Endothelial cell of umbilical vein (primary cell): ENCODE measurements at regions not wholly inside any gene's neighbourhood (a gene's known extent, or its start where the extent isn't known, plus 50 kb on each side); places are given as distances from the start of the nearest gene placed in this dataset.

Experiments
- BruUV-seq: library from RNA; stranded (reverse); fragments of 400-500 nt; replicated peaks from 2 replicates; lab custom pipeline; 2021; lab: Mats Ljungman, UMichigan
- CTCF ChIA-PET: fragments of 300-600, 350-600 bp; sonication (Branson Sonifier 250); formaldehyde crosslinking; loops from one replicate; lab custom pipeline; 2021; ENCODE audit warnings: antibody characterized with exemption, inconsistent platforms; lab: Charles Lee
- POLR2A ChIA-PET: fragments of 300-600, 350-600 bp; sonication (Branson Sonifier 250); formaldehyde crosslinking; loops from one replicate; lab custom pipeline; 2021; ENCODE audit warnings: antibody characterized with exemption, inconsistent platforms; lab: Charles Lee
- DNase-seq: peaks from one replicate; pipeline ENCODE4 v3.0.0-alpha.2; 2011; ENCODE audit warnings: low read depth, low spot score
- FAIRE-seq: peaks from 2 replicates; lab custom pipeline; 2011; peaks lifted over from hg19 to GRCh38; lab: Jason Lieb, UNC
- H2AFZ ChIP-seq: 2 replicates; pipeline ENCODE4 v1.6.0; 2012; ENCODE audit warnings: low read depth, low read length, control low read depth, inconsistent platforms
- H3K27ac ChIP-seq: 2 replicates; pipeline ENCODE4 v1.5.1; 2011; ENCODE audit warnings: low read depth, mild to moderate bottlenecking, control low read depth, low read length, moderate library complexity; ENCODE audit not compliant: insufficient read depth
- H3K27me3 ChIP-seq, 2 experiments: 2 replicates each; pipeline versions ENCODE4 v1.6.0 to v1.6.1; 2011; ENCODE audit warnings: low read length in 2 of 2, mixed read lengths in 1 of 2; ENCODE audit not compliant: control insufficient read depth in 2 of 2, insufficient read depth in 2 of 2
- H3K36me3 ChIP-seq, 2 experiments: 2 replicates in 1 of 2; 3 replicates in 1 of 2; pipeline ENCODE4 v1.5.1; 2011; ENCODE audit warnings: low read length in 2 of 2, mild to moderate bottlenecking in 1 of 2, moderate library complexity in 1 of 2; ENCODE audit not compliant: control insufficient read depth in 2 of 2, insufficient read depth in 2 of 2; ENCODE audit errors: extremely low read depth in 1 of 2
- H3K4me1 ChIP-seq: 3 replicates; pipeline ENCODE4 v1.5.1; 2011; ENCODE audit warnings: mild to moderate bottlenecking, low read length; ENCODE audit not compliant: control insufficient read depth, insufficient read depth; ENCODE audit errors: extremely low read depth
- H3K4me2 ChIP-seq: 2 replicates; pipeline ENCODE4 v1.6.1; 2011; ENCODE audit warnings: low read length, control low read depth, mixed read lengths; ENCODE audit not compliant: insufficient read depth
- H3K4me3 ChIP-seq, 3 experiments: fragments of 200-600 bp in 1 of 3; sonication (generic), shearing (Covaris generic) in 1 of 3; replicated peaks in 1 of 3; 2 replicates each; pipeline ENCODE4 v1.5.1; 2011 to 2016; ENCODE audit warnings: control low read depth in 3 of 3, low read length in 3 of 3, mild to moderate bottlenecking in 2 of 3, inconsistent platforms in 1 of 3, low read depth in 1 of 3, moderate library complexity in 1 of 3; ENCODE audit not compliant: insufficient read depth in 1 of 3
- H3K79me2 ChIP-seq: 2 replicates; pipeline ENCODE4 v1.6.0; 2012; ENCODE audit warnings: low read length, inconsistent platforms; ENCODE audit not compliant: control insufficient read depth, insufficient read depth
- H3K9ac ChIP-seq: replicated peaks from 2 replicates; pipeline ENCODE3; 2011; ENCODE audit warnings: low read length, control low read depth; ENCODE audit not compliant: insufficient read depth; ENCODE audit errors: extremely low read depth
- H3K9me1 ChIP-seq: replicated peaks from 3 replicates; pipeline ENCODE4 v1.6.0; 2011; ENCODE audit warnings: mild to moderate bottlenecking, low read length; ENCODE audit not compliant: control insufficient read depth, insufficient read depth; ENCODE audit errors: extremely low read depth
- H3K9me3 ChIP-seq: replicated peaks from 2 replicates; pipeline ENCODE4 v1.5.1; 2012; ENCODE audit warnings: low read length, inconsistent platforms; ENCODE audit not compliant: control insufficient read depth, insufficient read depth
- H4K20me1 ChIP-seq: replicated peaks from 2 replicates; pipeline ENCODE3; 2011; ENCODE audit warnings: mild to moderate bottlenecking, low read length; ENCODE audit not compliant: control insufficient read depth, insufficient read depth; ENCODE audit errors: extremely low read depth
- CTCF ChIP-seq, 2 donors: IDR thresholded peaks; 1 replicate in 1 of 2; 2 replicates in 1 of 2; pipeline ENCODE4 v1.5.1; 2011; ENCODE audit warnings: low read length in 2 of 2, mild to moderate bottlenecking in 2 of 2, moderate library complexity in 2 of 2, control low read depth in 1 of 2, inconsistent platforms in 1 of 2, low read depth in 1 of 2; ENCODE audit not compliant: insufficient read depth in 1 of 2; ENCODE audit errors: extremely low read depth in 1 of 2
- EZH2 ChIP-seq: IDR thresholded peaks from 2 replicates; pipeline ENCODE4 v1.6.1; 2012; ENCODE audit warnings: borderline replicate concordance, low read depth, mild to moderate bottlenecking, moderate library complexity, low read length, inconsistent platforms; ENCODE audit not compliant: severe bottlenecking
- FOS ChIP-seq: IDR thresholded peaks from 2 replicates; pipeline ENCODE4 v1.6.1; 2011; ENCODE audit warnings: mild to moderate bottlenecking, low read length, moderate library complexity, borderline replicate concordance; ENCODE audit not compliant: insufficient read depth
- GATA2 ChIP-seq: IDR thresholded peaks from 2 replicates; pipeline ENCODE4 v1.7.0; 2011; ENCODE audit warnings: low read depth, mild to moderate bottlenecking, moderate library complexity, mixed read lengths, low read length; ENCODE audit not compliant: insufficient read length, insufficient read depth
- JUN ChIP-seq: IDR thresholded peaks from 2 replicates; pipeline ENCODE4 v1.6.1; 2011; ENCODE audit warnings: borderline replicate concordance, low read depth; ENCODE audit not compliant: insufficient read length, insufficient read depth
- MAX ChIP-seq: IDR thresholded peaks from 2 replicates; pipeline ENCODE4 v1.6.1; 2011; ENCODE audit not compliant: insufficient read depth, insufficient read length
- MYC ChIP-seq: IDR thresholded peaks from one replicate; pipeline ENCODE4 v1.6.1; 2011; ENCODE audit warnings: mild to moderate bottlenecking, low read depth, low read length
- POLR2A ChIP-seq: IDR thresholded peaks from 2 replicates; pipeline ENCODE4 v1.6.1; 2012; ENCODE audit warnings: low read depth, mild to moderate bottlenecking, control low read depth, low read length
- POLR2AphosphoS5 ChIP-seq: IDR thresholded peaks from 2 replicates; pipeline ENCODE4 v1.6.1; 2012; ENCODE audit warnings: low read depth, mild to moderate bottlenecking, control low read depth, low read length, moderate library complexity; ENCODE audit not compliant: insufficient read depth
- dilution Hi-C: fragments of 300-500 bp; cut with MboI; formaldehyde crosslinking; loops from one replicate; pipeline ENCODE4 v1.15.0; 2019; ENCODE audit warnings: low sequenced_read_pairs; ENCODE audit not compliant: extremely low pct_ligation_motif_present
- intact Hi-C: fragments of 100-400 bp; cut with micrococcal nuclease; formaldehyde crosslinking; loops from one replicate; pipeline ENCODE4 v1.10.0; 2022

- Histone ChIP-seq H4K20me1 (no peaks in the 10 kb centered on the region), H3K27ac (no peak overlapping the region), H3K4me2 (peak overlapping the region; percentile 73), H3K27me3 (no peaks in the 10 kb centered on the region), H3K9me3 (no peaks in the 10 kb centered on the region), H2AFZ (peak overlapping the region; percentile 59), H3K9me1 (no peaks in the 10 kb centered on the region), H3K4me3 (no peak overlapping the region), H3K4me1 (peaks cover 11% of the 10 kb centered on the region), H3K79me2 (no peaks in the 10 kb centered on the region), H3K36me3 (no peaks in the 10 kb centered on the region), H3K9ac (no peak overlapping the region)
- ChIA-PET POLR2A (no interaction called here), CTCF (no interaction called here)
- TF ChIP-seq EZH2 (no peak), FOS (no peak), MYC (no peak), POLR2A (no peak), JUN (no peak), POLR2AphosphoS5 (no peak), GATA2 (no peak), CTCF (IDR thresholded peaks at IDR 0.05; ENCODE audit: extremely low read depth in 1 of 2, insufficient read depth in 1 of 2, low read depth in 1 of 2, low read length in 2 of 2) (no peak), MAX (no peak)
- BruUV-seq, result no TSS peak
- no peak for FAIRE-seq
- peak; percentile 45 for DNase-seq
- dilution Hi-C loops, result no loop called here
- intact Hi-C loops, result no loop called here
Observed at GRCh38 chr2:177117755-177118154, 94.8 kb upstream of the HNRNPA3 start.
